GM10266 (cell line): ENCODE measurements at regions not wholly inside any gene's neighbourhood (a gene's known extent, or its start where the extent isn't known, plus 50 kb on each side); places are given as distances from the start of the nearest gene placed in this dataset.

Experiments
- DNase-seq: peaks from one replicate; pipeline ENCODE4 v3.0.0; 2012; ENCODE audit errors: extremely low spot score
- CTCF ChIP-seq: IDR thresholded peaks from 2 replicates; pipeline ENCODE4 v1.5.1; 2012; ENCODE audit warnings: mild to moderate bottlenecking, low read depth; ENCODE audit not compliant: control insufficient read depth, insufficient read depth; ENCODE audit errors: missing control alignments

DNA sequence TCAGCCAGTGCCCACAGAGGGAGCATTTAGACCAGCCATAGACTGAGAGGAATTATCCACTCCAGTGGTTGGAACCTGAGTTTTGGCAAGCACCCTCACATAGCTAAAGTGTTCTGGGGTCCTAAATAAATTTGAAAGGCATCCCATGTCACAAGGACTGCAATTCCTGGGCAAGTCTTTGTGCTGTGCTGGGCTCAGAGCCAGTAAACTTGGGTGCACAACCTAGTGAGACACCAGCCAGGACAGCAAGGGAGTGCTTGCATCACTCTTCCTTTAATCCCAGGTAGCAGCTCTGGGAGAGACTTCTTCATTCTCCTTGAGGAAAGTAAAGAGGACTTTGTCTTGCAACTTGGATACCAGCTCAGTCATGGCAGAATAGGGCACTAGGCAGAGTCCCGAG is 142.0 kb upstream of the FSCB start:
- DNase-seq, result no peak
- no peak for TF ChIP-seq CTCF

DNA sequence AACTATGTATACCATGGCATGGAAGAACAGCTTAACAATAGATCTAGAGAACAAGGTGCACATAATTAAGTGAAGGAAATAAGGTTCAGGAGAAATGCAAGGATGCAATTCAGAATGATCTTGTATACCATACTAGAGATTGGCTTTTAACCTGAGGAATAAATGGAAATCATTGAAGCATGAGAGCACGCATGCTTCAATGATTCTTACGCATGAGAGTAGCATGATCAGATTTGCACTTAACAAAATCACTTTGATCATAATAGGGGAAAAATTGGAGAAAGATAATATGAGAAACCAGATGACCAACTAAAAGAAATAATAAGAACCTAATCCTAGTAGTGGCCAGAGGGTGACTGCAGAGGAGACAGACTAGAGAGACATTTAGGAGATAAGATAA is 133.3 kb upstream of the FSCB start:
- TF ChIP-seq CTCF, result no peak
- DNase-seq, result no peak

GRCh38 chr14:44639781-44640385 is 132.8 kb upstream of the FSCB start:
- DNase-seq, result no peak
- TF ChIP-seq CTCF, result no peak

DNA sequence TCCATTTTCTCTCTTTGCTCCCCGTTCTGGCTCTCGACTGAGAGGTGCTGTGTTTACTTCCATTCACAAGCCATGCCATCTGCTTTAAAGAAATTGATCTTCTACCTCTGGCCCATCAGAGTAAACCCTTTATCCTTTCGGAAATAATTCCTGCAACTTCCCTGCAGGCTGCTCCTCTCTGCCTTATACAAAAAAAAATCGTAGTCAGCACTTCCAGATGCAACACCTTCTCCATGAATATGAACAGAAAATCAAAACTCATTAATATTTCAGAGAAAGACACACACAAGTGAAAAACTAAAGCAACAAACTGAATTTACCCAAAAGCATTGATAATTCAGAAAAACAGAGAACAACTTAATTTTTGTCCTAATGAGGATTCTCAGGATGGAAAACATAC is 127.6 kb upstream of the FSCB start:
- DNase-seq, result no peak
- TF ChIP-seq CTCF, result no peak

- no peak for DNase-seq
- no peak for TF ChIP-seq CTCF
Observed at GRCh38 chr14:44626423-44626822, 119.3 kb upstream of the FSCB start.

GRCh38 chr14:44625098-44625497 is 118.0 kb upstream of the FSCB start:
- no peak for TF ChIP-seq CTCF
- DNase-seq, result no peak

GRCh38 chr14:44620121-44621019 is 113.3 kb upstream of the FSCB start:
- DNase-seq, result no peak
- TF ChIP-seq CTCF, result no peak
